GM21447 (cell line): ENCODE measurements at regions not wholly inside any gene's neighbourhood (a gene's known extent, or its start where the extent isn't known, plus 50 kb on each side); places are given as distances from the start of the nearest gene placed in this dataset.

Experiments used
- ATAC-seq: cut with Tn5 transposase; IDR thresholded peaks from one replicate; pipeline ENCODE4 v1.9.1; 2021; ENCODE audit not compliant: unreplicated experiment

DNA sequence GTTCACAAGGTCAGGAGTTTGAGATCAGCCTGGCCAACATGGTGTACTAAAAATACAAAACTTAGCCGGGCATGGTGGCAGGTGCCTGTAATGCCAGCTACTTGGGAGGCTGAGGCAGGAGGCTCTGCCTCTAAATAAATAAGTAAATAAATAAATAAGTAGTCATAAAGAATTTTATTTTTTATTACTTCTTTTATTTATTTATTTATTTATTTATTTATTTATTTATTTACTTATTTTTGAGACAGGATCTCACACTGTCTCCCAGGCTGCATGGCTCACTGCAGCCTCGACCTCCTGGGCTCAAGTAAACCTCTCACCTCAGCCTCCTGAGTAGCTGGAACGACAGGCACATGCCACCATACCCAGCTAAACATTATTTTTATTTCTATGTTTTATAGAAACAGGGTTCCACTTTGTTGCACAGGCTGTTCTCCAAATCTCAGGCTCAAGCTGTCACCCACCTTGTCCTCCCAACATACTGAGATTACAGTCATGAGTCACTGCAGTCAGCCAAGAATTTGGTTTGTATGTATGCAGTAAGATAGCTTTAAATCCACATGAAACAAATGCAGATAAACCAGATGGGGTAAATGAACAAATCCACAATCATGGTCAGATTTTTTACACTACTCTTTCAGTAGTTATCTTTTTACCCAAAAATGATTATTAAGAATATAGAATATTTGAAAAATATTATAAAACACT lies 523.3 kb upstream of the RGS18 start:
- no peak for ATAC-seq

DNA sequence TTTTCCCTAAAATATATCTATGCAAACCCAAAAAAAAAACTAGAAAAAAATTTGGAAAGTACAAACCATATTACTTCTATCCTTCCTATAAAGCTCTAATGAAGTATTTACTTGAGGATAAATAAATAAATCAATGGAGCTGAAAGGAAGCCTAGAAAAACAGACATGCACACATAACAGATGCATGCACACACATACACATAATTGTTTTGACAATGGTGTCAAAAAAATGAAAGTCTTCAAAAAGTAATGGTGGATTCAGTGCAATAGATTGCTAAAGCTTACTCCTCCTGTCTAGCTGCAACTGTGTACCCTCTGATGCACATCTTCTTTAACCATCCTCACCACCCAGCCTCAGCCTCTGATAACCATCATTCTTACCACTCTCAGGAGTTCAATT lies 521.9 kb upstream of the RGS18 start:
- ATAC-seq = no peak

DNA sequence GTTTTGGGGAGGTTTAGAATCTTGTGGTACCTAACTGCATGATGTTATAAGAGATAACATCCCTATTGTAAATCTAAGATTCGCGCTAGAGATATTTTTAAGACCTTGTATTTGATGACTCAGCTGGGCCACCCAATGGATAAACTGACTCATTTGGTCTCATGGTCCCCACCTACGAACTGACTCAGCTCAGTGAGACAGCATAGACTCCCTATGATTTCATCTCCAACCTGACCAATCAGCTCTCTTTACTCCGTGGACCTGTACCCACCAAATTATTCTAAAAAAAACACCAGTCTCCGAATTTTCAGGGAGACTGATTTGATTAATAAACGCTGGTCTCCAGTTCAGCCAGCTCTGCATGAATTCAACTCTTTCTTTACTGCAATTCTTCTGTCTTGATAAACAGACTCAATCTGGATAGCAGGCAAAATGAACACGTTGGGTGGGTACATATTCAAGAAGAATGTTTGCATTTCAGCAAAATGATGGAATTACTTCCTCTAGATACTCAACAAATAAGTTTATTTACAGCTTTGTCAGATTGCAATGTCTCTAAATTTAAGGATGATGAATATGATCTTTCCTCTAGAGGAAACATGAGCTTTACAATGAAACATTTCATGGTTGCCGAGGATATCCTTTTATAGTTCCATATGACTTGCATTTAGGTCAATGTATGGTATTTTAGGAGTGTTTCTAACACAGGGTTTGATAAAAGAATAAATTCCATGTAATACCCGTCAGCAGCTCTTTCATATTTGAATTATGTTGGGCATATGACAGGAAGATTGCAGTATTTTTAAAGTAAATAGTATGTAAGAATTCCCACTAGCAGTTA lies 516.6 kb upstream of the RGS18 start:
- ATAC-seq = no peak

DNA sequence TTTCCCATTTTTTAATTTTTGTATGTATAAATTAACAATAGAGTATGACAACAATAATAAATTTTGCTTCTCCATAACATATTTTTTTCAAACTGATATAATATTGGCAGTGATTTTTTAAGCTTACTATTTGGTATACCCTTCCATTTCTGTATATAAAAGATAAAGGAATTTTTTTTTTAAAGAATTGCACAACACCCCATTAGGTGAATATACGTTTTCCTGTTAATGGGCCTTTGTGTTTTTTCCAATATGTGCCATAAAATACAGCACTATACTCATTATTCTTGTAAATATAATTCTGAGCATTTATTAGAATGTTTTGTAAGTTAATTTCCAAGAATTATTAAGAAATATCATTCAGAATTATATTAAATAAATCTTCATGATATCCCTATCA lies 515.2 kb upstream of the RGS18 start:
- ATAC-seq = no peak

DNA sequence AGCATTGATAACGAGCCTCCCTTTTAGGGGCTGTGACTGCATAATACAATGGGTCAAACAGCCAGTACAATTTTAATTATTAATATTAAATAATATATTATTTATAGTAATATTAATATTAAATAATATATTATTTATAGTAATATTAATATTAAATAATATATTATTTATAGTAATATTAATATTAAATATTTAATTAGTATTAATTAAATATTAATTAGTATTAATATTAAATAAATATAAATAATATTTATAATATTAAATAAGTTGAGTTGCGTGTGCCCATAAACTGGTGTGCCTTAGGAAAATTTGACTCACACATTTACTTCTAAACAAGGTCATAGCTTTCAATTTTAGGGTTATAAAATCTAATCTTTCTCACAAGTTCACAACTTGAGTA lies 509.3 kb upstream of the RGS18 start:
- no peak for ATAC-seq

DNA sequence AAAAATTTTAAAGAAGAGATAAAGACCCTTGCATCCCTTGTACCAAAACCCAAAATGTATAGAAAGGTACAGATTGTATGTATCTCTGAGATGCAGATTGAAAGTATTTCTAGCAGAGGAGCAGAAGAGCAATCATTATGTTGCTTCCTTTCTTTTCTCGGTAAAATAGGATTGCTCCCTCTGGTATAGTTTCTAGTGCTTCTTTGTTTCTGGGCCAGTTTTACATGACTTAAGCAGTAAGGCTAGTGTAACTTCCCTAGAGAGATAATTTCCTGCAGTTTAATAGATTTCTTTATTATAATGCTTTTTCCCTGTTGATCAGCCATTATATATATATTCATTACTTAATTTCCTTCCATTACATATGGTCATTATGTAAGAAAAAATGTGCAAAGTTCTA lies 496.2 kb upstream of the RGS18 start:
- no peak for ATAC-seq

DNA sequence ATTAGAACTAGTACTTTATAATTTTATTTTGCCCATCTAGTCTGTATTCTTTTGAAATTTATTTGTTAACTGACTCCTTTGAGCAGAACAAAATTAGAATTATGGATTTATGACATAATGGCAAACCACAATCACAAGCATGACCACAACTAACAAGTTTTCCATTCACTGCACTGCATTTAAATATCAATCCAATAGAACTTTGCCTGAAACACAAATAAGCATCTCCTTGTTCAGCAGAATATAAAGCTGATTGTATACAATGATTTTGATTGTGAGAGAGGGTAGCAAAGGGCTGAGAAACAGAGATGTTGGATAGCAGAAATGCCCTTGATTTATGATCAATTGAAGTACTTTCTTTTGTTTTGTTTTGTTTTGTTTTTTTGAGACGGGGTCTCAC lies 495.5 kb upstream of the RGS18 start:
- ATAC-seq = no peak

DNA sequence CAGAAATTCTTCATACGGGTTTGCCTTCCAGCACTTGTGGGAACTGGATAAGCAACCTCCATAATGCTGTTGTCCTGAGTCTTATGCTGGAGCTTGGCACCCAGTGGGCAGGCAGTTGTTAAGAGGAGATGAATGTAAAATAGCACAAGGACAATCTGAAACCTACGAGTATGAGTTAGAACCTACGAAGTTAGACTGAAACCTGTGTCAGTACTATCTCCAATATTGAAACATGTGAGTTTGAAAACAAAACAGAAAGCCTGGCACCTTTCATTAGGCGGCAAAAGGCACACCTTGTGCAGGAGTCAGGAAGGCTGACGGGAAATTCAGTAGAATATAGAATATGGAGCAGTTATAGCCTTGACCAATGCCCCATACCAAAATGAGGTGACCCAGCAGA lies 489.7 kb upstream of the RGS18 start:
- no peak for ATAC-seq

DNA sequence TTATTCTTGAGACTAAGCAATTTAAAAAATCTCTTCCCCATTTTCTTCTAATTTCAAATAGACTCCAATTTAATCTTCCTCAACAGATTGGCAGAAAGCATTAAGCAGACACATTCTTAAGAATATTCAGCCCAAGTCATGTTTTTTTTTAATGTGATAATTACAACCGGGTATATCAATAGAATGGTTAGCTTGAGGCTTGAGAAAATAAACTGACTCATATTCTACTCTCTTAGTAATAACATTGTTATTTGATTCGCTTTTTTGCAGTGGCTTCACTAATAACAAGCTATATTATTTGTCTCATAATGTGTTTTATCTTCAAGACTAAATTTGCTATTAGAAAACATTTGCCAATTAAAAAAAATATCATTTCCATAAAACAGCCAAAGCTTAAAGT lies 488.6 kb upstream of the RGS18 start:
- no peak for ATAC-seq

DNA sequence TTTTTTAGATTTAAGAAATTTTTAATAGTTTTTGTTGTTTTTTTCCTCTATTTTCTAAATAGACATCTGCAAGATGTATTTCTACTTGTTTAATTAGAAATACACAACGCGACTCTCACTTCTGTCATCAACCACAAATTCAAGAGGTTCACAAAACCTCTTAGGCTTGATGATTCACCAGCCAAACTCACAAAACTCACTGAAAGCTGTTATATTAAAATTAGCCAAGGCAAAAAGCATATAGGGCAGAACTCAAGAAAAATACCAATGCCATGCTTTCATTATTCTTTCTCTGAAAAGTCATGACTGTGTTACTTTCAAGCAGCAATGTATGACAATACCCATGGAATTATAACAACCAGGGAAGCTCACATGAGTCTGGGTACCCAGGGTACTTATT lies 487.0 kb upstream of the RGS18 start:
- no peak for ATAC-seq

DNA sequence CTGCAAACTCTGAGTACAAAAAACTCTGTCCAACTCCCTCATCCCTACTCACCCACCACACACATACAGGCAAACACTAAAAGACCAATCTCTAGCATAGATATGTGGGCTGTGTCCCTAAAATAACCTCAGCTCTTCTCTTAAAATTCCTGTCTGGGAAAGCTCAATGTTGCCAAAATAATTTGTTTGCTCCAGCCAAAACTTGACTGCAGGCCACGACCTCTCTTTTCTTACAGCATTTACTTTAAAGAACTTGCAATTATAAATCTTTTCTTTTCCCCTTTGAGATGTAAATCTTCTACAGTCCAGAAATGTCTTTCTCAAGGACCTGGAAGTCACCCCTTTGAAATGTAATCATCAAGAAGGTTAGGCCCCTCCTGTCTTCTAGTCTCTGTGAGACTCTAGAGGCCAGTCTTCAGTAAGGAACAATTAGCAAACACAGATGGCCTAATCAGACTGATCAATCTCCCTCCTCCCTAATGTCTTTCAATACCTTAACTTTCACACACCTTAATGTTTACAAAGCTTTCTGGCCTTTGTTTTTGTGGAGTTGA lies 483.6 kb upstream of the RGS18 start:
- ATAC-seq = no peak

DNA sequence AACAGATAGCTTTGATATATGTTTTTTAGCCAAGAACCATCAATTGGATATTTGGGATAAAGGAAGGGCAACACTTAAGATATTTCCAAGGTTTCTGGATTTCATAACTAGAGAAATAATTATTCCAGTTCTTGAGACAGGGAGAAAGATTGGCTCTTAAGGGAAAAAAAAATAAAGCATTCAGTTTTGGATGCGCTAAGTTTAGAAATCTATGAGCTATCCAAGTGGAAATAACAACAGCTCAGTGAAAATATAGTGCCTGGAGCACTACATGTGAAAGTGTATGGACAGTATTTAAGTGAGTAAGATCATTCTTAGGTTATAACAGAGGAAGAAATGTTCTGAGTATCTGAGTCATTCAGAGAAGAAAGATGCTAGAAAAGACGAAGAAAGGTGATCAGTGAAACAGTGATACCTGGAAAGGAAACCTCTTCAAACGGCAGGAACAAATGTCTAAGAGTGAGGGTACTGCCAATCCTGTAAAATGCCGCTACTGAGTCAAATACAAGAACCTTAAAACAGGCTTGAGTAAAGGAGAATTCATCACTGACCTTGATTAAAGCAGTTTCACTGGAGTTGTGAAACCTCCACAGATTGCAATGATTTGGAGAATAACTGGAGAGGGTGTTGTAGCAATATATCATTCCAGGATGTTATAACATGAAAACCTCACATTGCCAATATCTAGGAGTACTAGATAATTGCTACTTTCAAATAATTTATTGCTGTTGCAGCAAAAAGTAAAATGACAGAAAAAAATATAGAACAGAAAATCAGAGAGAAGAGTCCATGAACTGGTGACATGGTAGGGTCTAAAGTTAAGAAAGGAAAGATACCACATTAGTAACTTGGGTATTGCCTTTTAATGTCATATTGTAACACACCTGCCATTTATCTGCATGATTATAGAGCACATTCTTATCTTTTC lies 482.1 kb upstream of the RGS18 start:
- no peak for ATAC-seq

DNA sequence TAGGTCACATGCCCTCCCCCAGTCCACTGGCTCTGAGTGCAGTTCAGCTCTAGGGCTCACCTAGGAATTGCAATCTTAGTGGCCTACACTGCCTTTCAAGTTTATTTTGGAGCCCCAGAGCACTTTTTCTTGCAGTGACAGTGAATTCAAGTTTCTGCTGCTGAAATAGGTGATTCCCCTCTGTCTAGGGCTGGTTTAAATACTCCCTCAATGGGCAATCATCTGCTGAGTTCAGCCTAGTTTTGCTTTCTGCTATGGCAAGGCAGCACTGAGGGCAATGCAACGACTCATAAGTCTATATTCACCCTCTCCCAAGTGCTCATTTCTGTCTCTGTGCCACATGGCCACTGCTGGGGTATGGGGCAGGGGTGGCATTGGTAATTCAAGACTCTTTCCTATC lies 472.6 kb upstream of the RGS18 start:
- ATAC-seq = no peak

DNA sequence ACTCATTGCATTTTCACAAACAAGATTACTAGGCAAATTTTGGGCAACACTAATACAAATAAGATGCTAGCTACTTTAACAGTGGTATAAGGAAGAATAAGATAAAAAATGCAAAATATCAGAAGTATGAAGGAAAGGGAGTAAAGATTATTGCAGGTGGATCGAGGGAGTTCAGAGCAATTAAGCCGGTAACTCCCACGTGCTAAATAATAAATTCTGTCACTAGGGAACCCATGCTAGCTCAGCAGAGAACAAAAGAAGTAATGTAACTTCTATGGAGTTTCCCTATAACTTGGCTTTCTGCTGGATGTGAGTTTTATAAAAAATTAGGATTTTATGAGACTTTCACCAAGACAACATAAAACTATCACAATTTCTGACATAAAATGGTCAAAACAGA lies 470.5 kb upstream of the RGS18 start:
- ATAC-seq = no peak

DNA sequence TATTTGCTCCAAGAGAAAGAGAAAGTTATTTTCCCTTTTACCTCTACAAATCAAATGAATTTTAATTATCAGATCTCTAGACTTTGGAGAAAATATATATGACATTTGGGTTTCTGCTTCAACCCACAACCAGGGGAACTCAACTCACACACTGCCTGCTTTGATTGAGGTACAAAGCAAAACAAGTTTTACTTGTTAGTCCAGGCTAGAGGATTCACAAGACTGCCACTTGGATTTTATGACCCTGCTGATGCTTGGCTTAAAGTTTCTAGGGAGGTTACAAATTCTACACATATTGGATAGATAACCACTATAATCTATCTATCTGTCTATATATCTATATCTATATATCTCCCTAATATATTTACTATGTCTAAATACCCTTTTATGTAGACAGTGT lies 467.3 kb upstream of the RGS18 start:
- no peak for ATAC-seq

DNA sequence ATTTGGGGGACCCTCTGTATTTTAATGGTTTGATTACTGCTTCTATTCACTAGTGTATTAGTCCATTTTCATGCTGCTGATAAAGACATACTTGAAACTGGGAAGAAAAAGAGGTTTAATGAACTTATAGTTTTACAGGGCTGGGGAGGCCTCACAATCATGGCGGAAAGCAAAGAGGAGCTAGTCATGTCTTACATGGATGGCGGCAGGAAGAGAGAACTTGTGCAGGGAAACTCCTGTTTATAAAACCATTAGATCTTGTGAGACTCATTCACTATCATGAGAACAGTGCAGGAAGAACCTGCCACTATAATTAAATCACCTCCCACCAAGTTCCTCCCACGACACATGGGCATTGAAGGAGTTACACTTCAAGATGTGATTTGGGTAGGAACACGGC lies 464.5 kb upstream of the RGS18 start:
- ATAC-seq = no peak

DNA sequence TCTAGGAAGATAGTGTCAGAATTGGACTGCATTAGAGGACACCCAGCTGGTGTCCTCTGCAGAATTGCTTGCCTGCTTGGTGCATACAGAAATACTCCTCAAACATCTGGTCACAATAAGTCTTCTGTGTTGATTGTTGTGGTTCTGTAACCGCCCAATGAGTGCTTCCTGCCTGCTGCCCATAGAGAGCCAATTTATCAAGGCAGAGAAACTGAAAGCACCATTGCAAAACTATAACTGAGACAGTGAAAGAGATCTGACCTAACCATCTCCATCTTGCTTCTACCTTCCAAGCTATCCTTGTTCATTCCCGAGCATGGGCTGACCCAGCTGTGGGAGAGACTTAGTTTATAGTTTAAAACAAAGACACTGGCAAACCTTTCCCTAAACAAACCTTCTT lies 462.4 kb upstream of the RGS18 start:
- peak; percentile 77 for ATAC-seq

DNA sequence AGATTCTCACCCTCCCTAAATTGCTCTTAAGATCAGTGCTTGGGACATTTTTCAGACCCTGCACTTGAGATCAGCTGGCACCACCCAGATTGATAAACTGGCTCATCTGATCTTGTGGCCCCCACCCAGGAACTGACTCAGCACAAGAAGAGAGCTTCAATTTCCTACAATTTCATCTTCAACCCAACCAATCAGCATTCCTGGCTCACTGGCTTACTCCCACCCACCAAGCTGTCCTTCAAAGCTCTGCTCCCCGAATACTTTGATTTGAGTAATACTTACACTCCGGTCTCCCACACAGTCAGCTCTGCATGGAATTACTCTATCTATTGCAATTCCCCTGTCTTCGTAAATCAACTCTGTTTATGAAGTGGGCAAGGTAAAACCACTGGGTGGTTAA lies 461.9 kb upstream of the RGS18 start:
- no peak for ATAC-seq

DNA sequence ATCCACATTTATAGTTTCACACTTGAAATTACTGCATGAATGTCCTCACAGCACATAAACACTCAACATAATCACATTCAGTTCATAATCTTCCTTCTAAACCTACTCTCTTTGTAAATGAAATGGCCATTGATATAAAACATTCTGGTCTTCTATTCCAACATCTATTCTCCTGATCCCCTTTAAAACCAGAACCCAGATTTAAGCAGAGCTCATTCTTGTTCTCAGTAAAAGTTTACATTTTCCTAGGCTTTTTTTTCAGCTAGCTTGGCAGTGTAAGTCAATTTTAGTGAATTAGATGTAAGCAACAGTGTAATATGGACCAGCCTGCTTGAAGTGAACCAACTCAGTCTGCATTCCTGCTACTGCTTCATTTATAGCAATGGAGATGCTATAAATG lies 460.7 kb upstream of the RGS18 start:
- ATAC-seq = no peak

DNA sequence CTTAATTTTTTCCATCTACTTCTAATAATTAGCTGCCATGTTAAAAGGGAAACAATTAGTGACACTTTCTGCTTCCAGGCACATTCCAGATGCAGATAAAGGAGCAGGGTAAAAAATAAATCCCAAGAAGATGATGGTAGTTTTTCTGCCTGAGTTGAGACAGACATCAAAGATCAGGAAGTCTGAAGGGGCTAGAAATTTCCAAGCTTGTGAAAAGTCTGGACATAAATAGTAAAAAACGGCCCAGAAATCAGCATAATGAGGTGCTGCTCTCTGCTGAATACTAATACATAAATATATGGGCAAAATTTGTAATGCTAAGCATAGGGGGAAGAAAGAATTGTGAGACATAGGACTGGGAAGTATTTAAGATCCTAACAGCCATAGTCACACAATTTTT lies 460.0 kb upstream of the RGS18 start:
- no peak for ATAC-seq

DNA sequence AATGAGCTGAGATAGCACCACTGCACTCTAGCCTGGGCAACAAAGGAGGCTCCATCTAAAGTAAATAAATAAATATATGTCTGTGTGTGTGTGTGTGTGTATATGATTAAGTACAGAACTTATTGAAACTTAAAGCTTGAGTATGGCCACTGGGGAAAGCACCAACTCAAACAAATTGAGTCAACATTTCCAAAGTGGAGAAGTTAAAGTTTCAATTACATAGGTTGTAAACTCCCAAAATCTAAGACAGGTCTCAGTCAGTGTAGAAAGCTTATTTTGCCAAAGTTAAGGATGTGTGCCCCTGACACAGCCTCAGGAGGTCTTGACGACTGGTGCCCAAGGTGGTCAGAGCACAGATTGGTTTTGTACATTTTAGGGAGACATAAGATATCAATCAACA lies 458.9 kb upstream of the RGS18 start:
- no peak for ATAC-seq
